ENCODE measurements at regions not wholly inside any gene's neighbourhood (a gene's known extent, or its start where the extent isn't known, plus 50 kb on each side); places are given as distances from the start of the nearest gene placed in this dataset.
"Not testable (repeated sequence)": the region's sequence is repeated elsewhere in the genome, so short reads cannot be mapped to it uniquely, and the experiment has no call there.

GRCh38 chr9:89946741-89947140 is 341.9 kb downstream of the GADD45G start:
- no peak for DNase-seq

GRCh38 chr9:89949111-89949510 is 344.3 kb downstream of the GADD45G start:
- DNase-seq: no peak

GRCh38 chr9:89951675-89952074 is 346.9 kb downstream of the GADD45G start:
- DNase-seq: no peak

- no peak for DNase-seq
Measured at GRCh38 chr9:89952401-89952800, 347.6 kb downstream of the GADD45G start.

GRCh38 chr9:89953263-89953662 is 348.5 kb downstream of the GADD45G start:
- DNase-seq: not testable (repeated sequence)

- no peak for DNase-seq
Measured at GRCh38 chr9:89953824-89954615, 349.2 kb downstream of the GADD45G start.

GRCh38 chr9:89955144-89955543 is 350.3 kb downstream of the GADD45G start:
- DNase-seq: no peak

GRCh38 chr9:89955626-89956025 is 350.8 kb downstream of the GADD45G start:
- DNase-seq: no peak

GRCh38 chr9:89956331-89956730 is 351.5 kb downstream of the GADD45G start:
- no peak for DNase-seq

- no peak for DNase-seq
Measured at GRCh38 chr9:89956907-89957306, 352.1 kb downstream of the GADD45G start.

- DNase-seq: no peak
Measured at GRCh38 chr9:89958086-89958485, 353.3 kb downstream of the GADD45G start.

GRCh38 chr9:89961616-89962341 is 357.0 kb downstream of the GADD45G start:
- DNase-seq: peak; percentile 51

- DNase-seq: no peak
Measured at GRCh38 chr9:89963280-89963679, 358.5 kb downstream of the GADD45G start.

- DNase-seq: no peak
Measured at GRCh38 chr9:89967527-89967926, 362.7 kb downstream of the GADD45G start.

- DNase-seq: peak; percentile 70
Measured at GRCh38 chr9:89969156-89969675, 364.4 kb downstream of the GADD45G start.

GRCh38 chr9:89969881-89970639 is 365.2 kb downstream of the GADD45G start:
- peak; percentile 54 for DNase-seq

GRCh38 chr9:89970701-89971100 is 365.9 kb downstream of the GADD45G start:
- DNase-seq: no peak

GRCh38 chr9:89972535-89972934 is 367.7 kb downstream of the GADD45G start:
- DNase-seq: no peak

GRCh38 chr9:89974582-89974981 is 369.8 kb downstream of the GADD45G start:
- DNase-seq: no peak

GRCh38 chr9:89975024-89975423 is 370.2 kb downstream of the GADD45G start:
- no peak for DNase-seq

GRCh38 chr9:89975630-89976029 is 370.8 kb downstream of the GADD45G start:
- DNase-seq: no peak

GRCh38 chr9:89978185-89978584 is 373.4 kb downstream of the GADD45G start:
- DNase-seq: peak; percentile 32

- no peak for DNase-seq
Measured at GRCh38 chr9:89980600-89980999, 375.8 kb downstream of the GADD45G start.
